NT2/D1 (cell line): ENCODE measurements at regions not wholly inside any gene's neighbourhood (a gene's known extent, or its start where the extent isn't known, plus 50 kb on each side); places are given as distances from the start of the nearest gene placed in this dataset.

Experiments used
- SUZ12 ChIP-seq: IDR thresholded peaks from 2 replicates; pipeline ENCODE4 v1.6.1; 2011; ENCODE audit not compliant: insufficient read length, insufficient read depth; ENCODE audit errors: extremely low read depth
- YY1 ChIP-seq: IDR thresholded peaks from 2 replicates; pipeline ENCODE4 v1.6.1; 2011; ENCODE audit not compliant: insufficient read length, insufficient read depth

DNA sequence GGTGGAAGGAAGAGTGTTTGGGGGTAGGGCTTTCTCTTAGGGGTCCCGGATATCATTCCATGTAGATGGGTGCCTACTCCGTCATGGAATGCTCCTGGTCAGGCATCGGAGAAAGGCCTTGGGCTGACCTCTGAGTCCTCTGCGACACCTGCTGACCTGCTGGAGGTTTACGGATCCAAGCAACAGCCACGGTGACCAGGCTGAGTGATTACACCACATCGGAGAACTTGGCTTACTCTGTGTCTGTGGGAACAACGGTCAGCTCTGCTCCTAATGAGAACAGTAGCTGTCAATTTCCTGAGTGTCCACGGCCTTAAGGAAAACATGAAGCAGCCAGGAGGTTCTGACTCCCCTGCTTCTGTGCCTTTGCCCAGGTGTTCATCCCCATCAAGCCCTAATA lies 73.2 kb downstream of the TNP1 start:
- no peak for TF ChIP-seq YY1
- no peak for TF ChIP-seq SUZ12
